H9 (cell line): ENCODE measurements at regions not wholly inside any gene's neighbourhood (a gene's known extent, or its start where the extent isn't known, plus 50 kb on each side); places are given as distances from the start of the nearest gene placed in this dataset.

Experiments
- DNase-seq: peaks from one replicate; pipeline ENCODE4 v3.0.0-alpha.2; 2017
- H2AFZ ChIP-seq: one replicate; pipeline ENCODE4 v1.6.1; 2013; ENCODE audit warnings: mild to moderate bottlenecking, low read length, control low read depth, moderate library complexity
- H2AK5ac ChIP-seq: 2 replicates; pipeline ENCODE4 v1.6.1; 2013; ENCODE audit warnings: low read length, control low read depth, mixed read lengths; ENCODE audit not compliant: insufficient read length
- H2BK120ac ChIP-seq: one replicate; pipeline ENCODE4 v1.6.1; 2013; ENCODE audit warnings: low read depth, mild to moderate bottlenecking, low read length, control low read depth, inconsistent platforms; ENCODE audit not compliant: poor library complexity, severe bottlenecking
- H2BK12ac ChIP-seq: 2 replicates; pipeline ENCODE4 v1.6.1; 2013; ENCODE audit warnings: low read length, control low read depth, mixed read lengths, low read depth; ENCODE audit not compliant: insufficient read length
- H2BK15ac ChIP-seq: 2 replicates; pipeline ENCODE4 v1.6.1; 2013; ENCODE audit warnings: low read depth, low read length, control low read depth
- H2BK20ac ChIP-seq: one replicate; pipeline ENCODE4 v1.6.1; 2013; ENCODE audit warnings: low read depth, mild to moderate bottlenecking, low read length, control low read depth, inconsistent platforms; ENCODE audit not compliant: poor library complexity, severe bottlenecking
- H2BK5ac ChIP-seq: 2 replicates; pipeline ENCODE4 v1.6.1; 2013; ENCODE audit warnings: low read length, control low read depth, mixed read lengths; ENCODE audit not compliant: insufficient read length
- H3K14ac ChIP-seq: 2 replicates; pipeline ENCODE4 v1.6.1; 2013; ENCODE audit warnings: low read length, control low read depth; ENCODE audit not compliant: insufficient read depth
- H3K18ac ChIP-seq: 2 replicates; pipeline ENCODE4 v1.6.1; 2013; ENCODE audit warnings: low read depth, mild to moderate bottlenecking, mixed read lengths, low read length, control low read depth; ENCODE audit not compliant: insufficient read length
- H3K23ac ChIP-seq: 2 replicates; pipeline ENCODE4 v1.6.1; 2013; ENCODE audit warnings: low read length, control low read depth, mixed read lengths, low read depth; ENCODE audit not compliant: insufficient read length
- H3K23me2 ChIP-seq: 2 replicates; pipeline ENCODE4 v1.6.1; 2013; ENCODE audit warnings: low read depth, mild to moderate bottlenecking, mixed read lengths, low read length, control low read depth; ENCODE audit not compliant: insufficient read length, poor library complexity, severe bottlenecking
- H3K27ac ChIP-seq: 2 replicates; pipeline ENCODE4 v1.5.1; 2013; ENCODE audit warnings: low read length, control low read depth, mixed read lengths, low read depth; ENCODE audit not compliant: insufficient read length
- H3K27me3 ChIP-seq: 2 replicates; pipeline ENCODE4 v1.6.1; 2013; ENCODE audit warnings: low read length, control low read depth, inconsistent platforms; ENCODE audit not compliant: insufficient read depth
- H3K4ac ChIP-seq: 2 replicates; pipeline ENCODE4 v1.6.1; 2013; ENCODE audit warnings: low read depth, mild to moderate bottlenecking, control low read depth, inconsistent platforms, low read length, moderate library complexity
- H3K4me1 ChIP-seq: 2 replicates; pipeline ENCODE4 v1.6.1; 2013; ENCODE audit warnings: low read length, control low read depth, inconsistent platforms; ENCODE audit not compliant: insufficient read depth
- H3K4me2 ChIP-seq: 2 replicates; pipeline ENCODE4 v1.6.1; 2013; ENCODE audit warnings: low read length, control low read depth, mixed read lengths; ENCODE audit not compliant: insufficient read length, insufficient read depth
- H3K56ac ChIP-seq: 2 replicates; pipeline ENCODE4 v1.6.1; 2013; ENCODE audit warnings: low read depth, mild to moderate bottlenecking, mixed read lengths, low read length, control low read depth; ENCODE audit not compliant: insufficient read length
- H3K79me1 ChIP-seq: 2 replicates; pipeline ENCODE4 v1.6.1; 2013; ENCODE audit warnings: low read depth, mild to moderate bottlenecking, moderate library complexity, low read length, control low read depth, inconsistent platforms; ENCODE audit not compliant: insufficient read depth, poor library complexity, severe bottlenecking
- H3K79me2 ChIP-seq: 2 replicates; pipeline ENCODE4 v1.6.1; 2013; ENCODE audit warnings: low read length, control low read depth, inconsistent platforms; ENCODE audit not compliant: insufficient read depth
- H3K9ac ChIP-seq: 2 replicates; pipeline ENCODE4 v1.6.1; 2013; ENCODE audit warnings: low read length, control low read depth, mixed read lengths; ENCODE audit not compliant: insufficient read length; ENCODE audit errors: extremely low read depth
- H3K9me3 ChIP-seq: one replicate; pipeline ENCODE4 v1.6.1; 2013; ENCODE audit warnings: low read depth, low read length, inconsistent platforms; ENCODE audit not compliant: control insufficient read depth
- H3T11ph ChIP-seq: one replicate; pipeline ENCODE4 v1.6.1; 2013; ENCODE audit warnings: mild to moderate bottlenecking, low read length, control low read depth, inconsistent platforms
- H4K20me1 ChIP-seq: one replicate; pipeline ENCODE4 v1.6.1; 2013; ENCODE audit not compliant: control insufficient read depth, insufficient read length, insufficient read depth
- H4K5ac ChIP-seq: 2 replicates; pipeline ENCODE4 v1.6.1; 2013; ENCODE audit warnings: low read depth, mild to moderate bottlenecking, mixed read lengths, low read length, control low read depth; ENCODE audit not compliant: insufficient read length
- H4K8ac ChIP-seq: replicated peaks from 2 replicates; pipeline ENCODE4 v1.6.1; 2013; ENCODE audit warnings: low read length, control low read depth, mixed read lengths, low read depth; ENCODE audit not compliant: insufficient read length
- H4K91ac ChIP-seq: 2 replicates; pipeline ENCODE4 v1.6.1; 2013; ENCODE audit warnings: low read depth, mild to moderate bottlenecking, moderate library complexity, mixed read lengths, low read length, control low read depth; ENCODE audit not compliant: insufficient read length
- H3K27ac Mint-ChIP-seq, 3 experiments: 2 replicates in 2 of 3; 3 replicates in 1 of 3; pipeline ENCODE4 v1.8.0; 2020 to 2021; ENCODE audit warnings: mixed read lengths in 3 of 3, mild to moderate bottlenecking in 1 of 3, moderate library complexity in 1 of 3
- H3K27me3 Mint-ChIP-seq: 2 replicates; pipeline ENCODE4 v1.8.0; 2021; ENCODE audit warnings: low read depth, mild to moderate bottlenecking, moderate library complexity, mixed read lengths
- H3K36me3 Mint-ChIP-seq, 3 experiments: 2 replicates in 2 of 3; 3 replicates in 1 of 3; pipeline ENCODE4 v1.8.0; 2020 to 2021; ENCODE audit warnings: low read depth in 3 of 3, mixed read lengths in 3 of 3; ENCODE audit not compliant: insufficient read depth in 1 of 3
- H3K4me1 Mint-ChIP-seq, 2 experiments: 2 replicates each; pipeline ENCODE4 v1.8.0; 2020; ENCODE audit warnings: mixed read lengths in 2 of 2
- H3K4me3 Mint-ChIP-seq, 2 experiments: 2 replicates in 1 of 2; 3 replicates in 1 of 2; pipeline ENCODE4 v1.8.0; 2020 to 2021; ENCODE audit warnings: mild to moderate bottlenecking in 2 of 2, mixed read lengths in 2 of 2, moderate library complexity in 1 of 2
- H3K9me3 Mint-ChIP-seq, 2 experiments: 2 replicates in 1 of 2; 3 replicates in 1 of 2; pipeline ENCODE4 v1.8.0; 2020; ENCODE audit warnings: mild to moderate bottlenecking in 2 of 2, mixed read lengths in 2 of 2, moderate library complexity in 1 of 2
- CTCF ChIP-seq: fragments of 200-600 bp; sonication (generic); conservative IDR thresholded peaks from 3 replicates; pipeline ENCODE4 v1.8.0; 2021; ENCODE audit warnings: antibody characterized with exemption, mild to moderate bottlenecking
- WGBS: extraction: QIAGEN DNeasy Blood & Tissue Kit; methylation state at CpG from one replicate; pipeline ENCODE4 v1.1.7; 2013; ENCODE audit warnings: missing lambda C conversion rate, low lambda C conversion rate, mixed read lengths; ENCODE audit not compliant: insufficient read length; ENCODE audit errors: extremely low coverage; 5-methylcytosine and 5-hydroxymethylcytosine counted together

GRCh38 chr10:126732308-126732707 lies 61.8 kb upstream of the C10orf90 start:
- Histone ChIP-seq H3K18ac (no peak overlapping the region), H4K91ac (no peak overlapping the region), H4K8ac (no peak overlapping the region), H3K4me1 (no peaks in the 10 kb centered on the region), H3K27ac (no peak overlapping the region), H3K23me2 (no peaks in the 10 kb centered on the region), H2BK120ac (no peak overlapping the region), H3K4me2 (no peak overlapping the region), H2BK5ac (no peak overlapping the region), H3K23ac (no peak overlapping the region), H3K4ac (no peak overlapping the region), H4K5ac (no peak overlapping the region), H3K56ac (no peak overlapping the region), H2BK15ac (no peak overlapping the region), H3T11ph (no peak overlapping the region), H3K9ac (no peak overlapping the region), H2BK12ac (no peak overlapping the region), H3K27me3 (no peaks in the 10 kb centered on the region), H2AK5ac (no peak overlapping the region), H2AFZ (no peak overlapping the region), H3K14ac (no peak overlapping the region), H3K79me2 (no peaks in the 10 kb centered on the region), H3K79me1 (no peaks in the 10 kb centered on the region), H2BK20ac (no peak overlapping the region), H3K9me3 (no peaks in the 10 kb centered on the region), H4K20me1 (no peaks in the 10 kb centered on the region)
- Mint-ChIP-seq H3K4me3 (no peak overlapping the region), H3K4me1 (peaks cover 7 to 16% of the 10 kb centered on the region in 2 experiments), H3K9me3 (peaks cover 4 to 8% of the 10 kb centered on the region in 2 experiments; a peak in 3 of 5 replicates), H3K27ac (no peak overlapping the region; a peak in 1 of 7 replicates), H3K27me3 (no peaks in the 10 kb centered on the region), H3K36me3 (peaks cover 0 to 4% (median 3%) of the 10 kb centered on the region in 3 experiments; a peak in 3 of 7 replicates)
- WGBS, result no CpG with 5 or more reads among the region's 5 CpGs
- no peak for DNase-seq
- no peak for TF ChIP-seq CTCF
